ENCODE measurements at regions not wholly inside any gene's neighbourhood (a gene's known extent, or its start where the extent isn't known, plus 50 kb on each side); places are given as distances from the start of the nearest gene placed in this dataset.

- TF ChIP-seq STAT6 (CRISPR knock-in tag; IDR thresholded peaks at IDR 0.05; ENCODE audit: borderline replicate concordance) = no peak
- no peak for TF ChIP-seq PHB2 (IDR thresholded peaks at IDR 0.05; ENCODE audit: partially characterized antibody)
- peak; percentile 8 for TF ChIP-seq TEAD3 (CRISPR knock-in tag; optimal IDR thresholded peaks at IDR 0.05; ENCODE audit: borderline replicate concordance)
- no peak for TF ChIP-seq GRHL1 (CRISPR knock-in tag; conservative IDR thresholded peaks at IDR 0.05)
- no peak for TF ChIP-seq EEA1 (CRISPR knock-in tag; IDR thresholded peaks at IDR 0.05; ENCODE audit: borderline replicate concordance)
- no peak for TF ChIP-seq ZNF33B (CRISPR knock-in tag; IDR thresholded peaks at IDR 0.05)
- TF ChIP-seq GABPA (IDR thresholded peaks at IDR 0.05; ENCODE audit: low read depth, low read length) = peak; percentile 78
- peak; percentile 91 for TF ChIP-seq GABPA (CRISPR knock-in tag; IDR thresholded peaks at IDR 0.05; ENCODE audit: low read depth)
- peak; percentile 32 for TF ChIP-seq HNRNPLL (IDR thresholded peaks at IDR 0.05; ENCODE audit: low read depth, low read length, poor library complexity, severe bottlenecking)
- no peak for TF ChIP-seq ZNF761 (CRISPR knock-in tag; conservative IDR thresholded peaks at IDR 0.05)
- TF ChIP-seq TBP (CRISPR knock-in tag; IDR thresholded peaks at IDR 0.05) = no peak
- TF ChIP-seq RFX3 (CRISPR knock-in tag; IDR thresholded peaks at IDR 0.05) = no peak
- TF ChIP-seq DZIP1 (CRISPR knock-in tag; IDR thresholded peaks at IDR 0.05) = no peak
- TF ChIP-seq SUZ12 (IDR thresholded peaks at IDR 0.05; ENCODE audit: low read depth, low read length) = no peak
- TF ChIP-seq ZFX (CRISPR knock-in tag; IDR thresholded peaks at IDR 0.05; ENCODE audit: low read depth) = peak; percentile 60
- no peak for TF ChIP-seq MAF1 (CRISPR knock-in tag; IDR thresholded peaks at IDR 0.05; ENCODE audit: borderline replicate concordance)
- TF ChIP-seq TFDP2 (CRISPR knock-in tag; IDR thresholded peaks at IDR 0.05) = 0 out of 2 replicates have a peak, but pooled peaks have one; percentile 48
- peak; percentile 44; the same call in 1 of the 2 replicates for TF ChIP-seq ZBTB38 (CRISPR knock-in tag; IDR thresholded peaks at IDR 0.05)
- TF ChIP-seq ZNF296 (CRISPR knock-in tag; conservative IDR thresholded peaks at IDR 0.05) = no peak
- no peak for TF ChIP-seq IRF1 (CRISPR knock-in tag; IDR thresholded peaks at IDR 0.05; ENCODE audit: low read depth)
- TF ChIP-seq ARNT2 (CRISPR knock-in tag; IDR thresholded peaks at IDR 0.05; ENCODE audit: low read depth) = 0 out of 2 replicates have a peak, but pooled peaks have one; percentile 52
- no peak for TF ChIP-seq ZNF577 (CRISPR knock-in tag; IDR thresholded peaks at IDR 0.05; ENCODE audit: borderline replicate concordance, low read depth)
Observed at GRCh38 chrX:46446727-46447378, 98.4 kb downstream of the ZNF674 start (continued).
